Retinal pigment epithelial cell (primary cell): ENCODE measurements at regions not wholly inside any gene's neighbourhood (a gene's known extent, or its start where the extent isn't known, plus 50 kb on each side); places are given as distances from the start of the nearest gene placed in this dataset.

Experiments used
- DNase-seq: peaks from one replicate; pipeline ENCODE4 v3.0.0-alpha.2; 2010; ENCODE audit warnings: low read depth
- H3K4me3 ChIP-seq: 2 replicates; pipeline ENCODE4 v1.5.1; 2011; ENCODE audit warnings: mild to moderate bottlenecking, low read length, control low read depth, moderate library complexity
- CTCF ChIP-seq: conservative IDR thresholded peaks from 2 replicates; pipeline ENCODE4 v1.5.1; 2011; ENCODE audit warnings: low read depth, low read length, control low read depth, inconsistent platforms

GRCh38 chr20:43781215-43781614 lies 54.4 kb upstream of the GTSF1L start:
- DNase-seq: no peak
- H3K4me3 ChIP-seq: no peak overlapping the region
- TF ChIP-seq CTCF: no peak

GRCh38 chr20:43778375-43778774 lies 51.6 kb upstream of the GTSF1L start:
- DNase-seq: no peak
- H3K4me3 ChIP-seq: no peak overlapping the region
- TF ChIP-seq CTCF: no peak

GRCh38 chr20:43776691-43777090 lies 49.9 kb upstream of the GTSF1L start:
- no peak for TF ChIP-seq CTCF
- no peak for DNase-seq
- no peak overlapping the region for H3K4me3 ChIP-seq
